ENCODE measurements at regions not wholly inside any gene's neighbourhood (a gene's known extent, or its start where the extent isn't known, plus 50 kb on each side); places are given as distances from the start of the nearest gene placed in this dataset.

GRCh38 chr14:71311061-71311460, 403.8 kb downstream of the PCNX1 start:
- in situ Hi-C loops (cut with MboI; ENCODE audit: low sequenced_read_pairs), result loop anchor here (10.0 kb wide), 1 partner anchor 166 kb away; no protein-coding TSS in a partner anchor
- intact Hi-C loops (cut with micrococcal nuclease), result no loop called here
- H2BK5ac ChIP-seq (ENCODE audit: low read depth, low read length, poor library complexity, severe bottlenecking), result no peak overlapping the region
- H3K27me3 ChIP-seq (ENCODE audit: control insufficient read depth, insufficient read depth, low read length), result no peaks in the 10 kb centered on the region
- no peak overlapping the region for H3K23ac ChIP-seq (ENCODE audit: low read depth, low read length)
- POLR2A ChIA-PET (ENCODE audit: unreplicated experiment), result no interaction called here
- no peak overlapping the region for H2BK20ac ChIP-seq (ENCODE audit: low read depth, low read length)
- no peak overlapping the region for H3K27ac ChIP-seq (ENCODE audit: insufficient read depth, low read length)
- H3K9me1 ChIP-seq (ENCODE audit: insufficient read depth, low read length), result no peaks in the 10 kb centered on the region
- H2AK9ac ChIP-seq (replicated peaks; ENCODE audit: low read depth, low read length, poor library complexity), result no peak overlapping the region
- DNase-seq, result no peak
- H2AFZ ChIP-seq (replicated peaks; ENCODE audit: low read length, poor library complexity), result no peak overlapping the region
- no peak overlapping the region for H2BK15ac ChIP-seq (ENCODE audit: low read depth, low read length)
- H3K56ac ChIP-seq (ENCODE audit: extremely low read depth, insufficient read depth, low read length), result no peak overlapping the region
- H3K18ac ChIP-seq (ENCODE audit: low read depth, low read length), result no peak overlapping the region
- 60% methylated on average over 4 of the region's 10 CpGs; no CpG with 5 or more reads in 1 of the 2 experiments for WGBS, 2 experiments (ENCODE audit: extremely low coverage in 2 of 2, insufficient read length in 1 of 2)
- CTCF ChIA-PET, result interaction anchor here (0.6 kb wide), 1 partner anchor 145 kb away, joined by 3 read pairs; no protein-coding TSS in a partner anchor
- no peak overlapping the region for H2AK5ac ChIP-seq (ENCODE audit: low read depth, low read length)
- H3K4me2 ChIP-seq (ENCODE audit: low read depth, low read length), result no peak overlapping the region
- no peak overlapping the region for H4K8ac ChIP-seq (ENCODE audit: low read depth in 2 of 2, low read length in 2 of 2)
- no peaks in the 10 kb centered on the region for H3K4me1 ChIP-seq (ENCODE audit: control insufficient read depth, insufficient read depth, low read length)
- no peak overlapping the region for H4K5ac ChIP-seq (ENCODE audit: low read depth, low read length)
- no peak overlapping the region for H3K14ac ChIP-seq (replicated peaks; ENCODE audit: low read depth, low read length)
- H3K79me1 ChIP-seq (ENCODE audit: low read depth in 1 of 2, low read length in 2 of 2), result no peaks in the 10 kb centered on the region
- no peaks in the 10 kb centered on the region for H4K20me1 ChIP-seq (ENCODE audit: insufficient read depth, low read length)
- BruUV-seq (replicated peaks), result no TSS peak
- dilution Hi-C loops (cut with HindIII; ENCODE audit: low sequenced_read_pairs, unreplicated experiment), result no loop called here
- TF ChIP-seq MAFK (IDR thresholded peaks at IDR 0.05; ENCODE audit: low read depth, low read length) (no peak), FOS (IDR thresholded peaks at IDR 0.05; ENCODE audit: low read depth, low read length) (no peak), BHLHE40 (IDR thresholded peaks at IDR 0.05; ENCODE audit: low read depth, low read length) (no peak), MXI1 (IDR thresholded peaks at IDR 0.05; ENCODE audit: borderline replicate concordance, low read depth, low read length) (no peak), CHD1 (IDR thresholded peaks at IDR 0.05; ENCODE audit: low read depth, low read length) (no peak), SMC3 (IDR thresholded peaks at IDR 0.05; ENCODE audit: low read depth, low read length) (no peak), CTCF (conservative IDR thresholded peaks at IDR 0.05; ENCODE audit: low read depth, low read length) (no peak), RFX5 (IDR thresholded peaks at IDR 0.05; ENCODE audit: low read depth, low read length) (no peak), USF2 (IDR thresholded peaks at IDR 0.05; ENCODE audit: low read depth, low read length) (no peak)
- no peak overlapping the region for H3K9ac ChIP-seq (ENCODE audit: low read depth, low read length)
- H3K36me3 ChIP-seq (ENCODE audit: control insufficient read depth, insufficient read depth, low read length), result no peaks in the 10 kb centered on the region
- H2BK120ac ChIP-seq (ENCODE audit: low read depth, low read length), result no peak overlapping the region
- no peak overlapping the region for H3K4ac ChIP-seq (ENCODE audit: low read depth, low read length)
- no peak for ATAC-seq (ENCODE audit: low read depth)
- H3K9me3 ChIP-seq (ENCODE audit: control insufficient read depth, insufficient read depth, low read length), result peaks cover 4% of the 10 kb centered on the region
- H4K91ac ChIP-seq (ENCODE audit: insufficient read depth, low read depth, low read length), result no peak overlapping the region
- H3K4me3 ChIP-seq (ENCODE audit: insufficient read depth, low read depth, low read length), result no peak overlapping the region
